ENCODE measurements at regions not wholly inside any gene's neighbourhood (a gene's known extent, or its start where the extent isn't known, plus 50 kb on each side); places are given as distances from the start of the nearest gene placed in this dataset.
"Not testable (repeated sequence)": the region's sequence is repeated elsewhere in the genome, so short reads cannot be mapped to it uniquely, and the experiment has no call there.

DNA sequence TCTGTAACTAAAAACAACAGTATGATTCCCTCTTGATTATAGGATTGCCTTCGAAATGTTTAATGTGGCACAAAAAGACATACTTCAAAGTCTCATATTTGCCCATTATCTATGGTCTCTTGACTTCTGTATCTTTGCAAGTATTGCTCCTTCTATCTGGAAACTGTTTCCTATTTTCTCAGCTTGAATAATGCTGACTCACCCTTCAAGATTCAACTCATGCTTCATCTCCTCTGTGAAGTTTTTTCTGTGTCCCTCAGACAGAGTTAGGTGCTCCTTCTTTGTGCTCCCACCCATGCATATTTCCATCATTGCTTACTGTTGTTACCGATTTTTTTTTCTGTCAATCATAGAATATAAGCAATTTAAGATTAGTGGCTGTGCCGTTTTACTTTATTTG is 192.8 kb upstream of the ROBO1 start:
- DNase-seq (ENCODE audit: low read depth), result no peak

DNA sequence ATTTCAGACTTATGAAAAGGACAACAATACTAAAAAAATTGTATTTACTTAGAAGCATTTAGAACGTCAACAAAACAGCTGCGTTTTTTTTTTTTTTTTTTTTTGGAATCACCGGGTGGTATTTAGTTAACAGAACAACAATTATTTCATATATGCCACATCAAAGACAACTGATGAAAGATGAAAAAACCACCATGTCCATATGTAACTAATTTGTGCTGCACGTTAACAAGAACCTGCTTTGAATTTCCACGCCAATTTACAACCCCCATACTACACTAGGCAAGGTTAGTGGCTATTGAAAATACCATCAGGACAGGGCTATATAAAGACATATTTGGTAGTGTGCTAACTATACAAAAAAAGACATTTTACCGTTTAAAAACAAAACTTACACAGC is 189.3 kb upstream of the ROBO1 start:
- no peak for DNase-seq (ENCODE audit: low read depth)

DNA sequence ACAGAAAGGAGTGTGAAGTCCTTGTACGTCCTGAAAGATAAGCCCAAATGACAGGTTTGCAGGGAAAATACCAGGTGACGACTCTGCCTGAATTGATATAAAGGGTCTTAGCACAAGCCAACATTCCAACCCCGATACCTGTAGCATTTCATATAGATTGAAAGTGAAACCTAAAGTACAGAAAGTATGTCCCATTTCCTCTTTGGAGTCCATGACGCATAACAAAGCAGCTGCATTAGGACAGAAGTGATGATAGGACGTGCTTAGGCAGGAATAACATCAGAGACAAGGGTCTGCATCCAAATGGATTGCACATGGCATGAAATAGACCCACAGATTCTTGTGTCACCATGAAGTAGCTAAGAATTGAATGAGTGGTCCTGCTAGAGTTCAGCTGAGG is 187.0 kb upstream of the ROBO1 start:
- DNase-seq (ENCODE audit: low read depth), result no peak

DNA sequence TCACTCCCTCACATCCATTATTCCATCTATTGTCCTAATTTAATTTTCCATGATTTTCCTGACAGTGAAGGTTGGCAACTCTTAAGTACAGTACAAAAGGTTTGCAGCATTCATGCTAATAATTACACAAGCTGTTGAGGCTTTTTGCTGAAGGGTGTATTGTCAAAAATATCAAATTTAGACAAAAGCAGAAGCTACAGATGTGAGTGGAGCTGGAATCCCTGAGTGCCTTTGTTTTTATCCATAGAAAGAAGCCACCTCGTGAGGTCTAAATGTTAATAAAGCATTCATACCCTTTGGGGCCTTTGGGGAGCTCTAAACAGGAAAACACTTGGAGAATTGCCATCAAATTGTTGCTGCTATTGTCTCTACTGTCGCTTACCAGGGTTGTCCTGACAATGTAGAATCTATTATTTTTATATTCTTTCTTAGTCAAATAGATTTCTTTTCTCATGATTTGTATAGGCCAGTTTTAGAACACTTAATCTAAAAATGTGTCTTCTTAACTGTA is 185.8 kb upstream of the ROBO1 start:
- DNase-seq (ENCODE audit: low read depth), result no peak

DNA sequence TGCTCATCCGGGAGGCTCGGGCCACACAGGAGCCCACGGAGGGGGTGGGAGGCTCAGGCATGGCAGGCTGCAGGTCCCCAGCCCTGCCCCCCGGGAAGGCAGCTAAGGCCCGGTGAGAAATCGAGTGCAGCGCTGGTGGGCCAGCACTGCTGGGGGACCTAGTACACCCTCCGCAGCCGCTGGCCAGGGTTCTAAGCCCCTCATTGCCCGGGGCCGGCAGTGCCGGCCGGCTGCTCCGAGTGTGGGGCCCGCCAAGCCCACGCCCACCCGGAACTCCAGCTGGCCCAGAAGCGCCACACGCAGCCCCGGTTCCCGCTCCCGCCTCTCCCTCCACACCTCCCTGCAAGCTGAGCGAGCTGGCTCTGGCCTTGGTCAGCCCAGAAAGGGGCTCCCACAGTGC is 183.6 kb upstream of the ROBO1 start:
- not testable (repeated sequence) for DNase-seq (ENCODE audit: low read depth)

DNA sequence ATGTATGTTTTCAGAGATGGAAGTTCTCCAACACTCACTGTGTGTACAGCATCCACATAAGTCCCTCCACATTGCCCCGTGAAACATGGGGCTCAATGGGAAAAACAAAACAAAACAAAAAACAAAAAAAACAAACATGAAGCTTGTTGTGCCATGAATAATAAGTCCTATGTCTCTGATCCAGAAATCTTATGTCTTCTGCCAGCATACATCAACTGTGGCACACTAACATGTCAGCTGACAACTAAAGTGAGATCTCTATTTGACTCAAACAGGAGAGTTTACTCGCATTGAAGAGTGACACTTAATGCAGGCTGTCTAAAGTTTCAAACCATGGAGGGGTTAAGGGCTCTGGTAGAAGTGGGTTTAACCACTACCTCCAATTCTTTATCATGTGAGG is 180.2 kb upstream of the ROBO1 start:
- DNase-seq (ENCODE audit: low read depth), result no peak

DNA sequence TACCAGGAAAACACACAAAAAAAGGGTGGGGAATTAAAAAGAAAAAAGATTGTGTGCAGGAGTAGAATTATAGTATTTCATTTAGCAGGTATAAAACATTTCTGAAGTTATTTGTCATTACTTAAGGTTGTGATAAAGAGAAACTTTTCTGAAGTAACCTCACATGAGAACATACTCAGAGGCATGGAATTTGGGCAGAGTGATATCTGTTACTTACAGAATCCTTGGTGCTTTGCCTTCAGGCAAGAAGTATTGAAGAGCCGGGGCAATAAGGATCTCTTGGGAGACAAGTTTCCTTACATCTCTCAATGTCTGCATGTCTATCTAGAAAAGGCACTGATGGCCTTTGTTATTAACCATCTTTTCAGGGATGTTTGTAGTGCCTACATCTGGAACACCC is 179.7 kb upstream of the ROBO1 start:
- DNase-seq (ENCODE audit: low read depth), result no peak

DNA sequence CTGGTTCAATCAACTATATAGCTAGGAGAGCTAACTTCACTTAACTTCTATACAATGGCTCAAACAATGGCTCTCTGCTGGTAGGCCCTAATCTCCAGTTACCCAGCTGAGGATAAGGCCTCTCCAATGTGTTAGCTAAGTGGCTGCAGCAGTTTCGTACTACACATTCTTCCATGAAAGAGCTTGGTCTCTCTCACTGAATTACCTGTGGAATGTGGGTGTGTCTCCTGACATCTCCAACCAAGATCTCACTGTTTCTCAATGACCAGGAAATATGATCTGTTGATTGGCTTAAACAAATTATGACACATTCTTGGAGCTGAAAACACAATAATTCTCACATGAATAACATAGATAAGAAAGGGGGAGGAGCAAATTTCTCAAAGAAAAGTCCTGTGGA is 169.8 kb upstream of the ROBO1 start:
- no peak for DNase-seq (ENCODE audit: low read depth)

DNA sequence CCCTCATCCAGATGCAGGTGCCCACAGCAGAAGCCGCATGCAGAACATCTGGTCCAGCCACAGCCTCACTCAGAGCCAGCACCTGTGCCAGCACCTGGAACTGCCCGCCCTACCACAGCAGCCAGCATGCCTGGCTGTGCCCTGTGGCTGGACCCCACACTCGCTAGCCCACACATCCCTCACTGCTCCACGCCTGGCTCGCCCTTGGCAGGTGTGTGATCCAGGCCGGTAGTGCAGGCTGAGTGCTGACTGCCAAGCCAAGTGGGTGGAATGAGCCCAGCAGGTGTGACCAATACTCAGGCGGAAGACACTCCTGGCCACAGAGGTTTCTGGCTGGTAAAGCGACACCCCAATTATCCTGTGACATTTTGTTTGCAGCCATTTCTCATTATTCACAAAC is 162.4 kb upstream of the ROBO1 start:
- DNase-seq (ENCODE audit: low read depth), result no peak

DNA sequence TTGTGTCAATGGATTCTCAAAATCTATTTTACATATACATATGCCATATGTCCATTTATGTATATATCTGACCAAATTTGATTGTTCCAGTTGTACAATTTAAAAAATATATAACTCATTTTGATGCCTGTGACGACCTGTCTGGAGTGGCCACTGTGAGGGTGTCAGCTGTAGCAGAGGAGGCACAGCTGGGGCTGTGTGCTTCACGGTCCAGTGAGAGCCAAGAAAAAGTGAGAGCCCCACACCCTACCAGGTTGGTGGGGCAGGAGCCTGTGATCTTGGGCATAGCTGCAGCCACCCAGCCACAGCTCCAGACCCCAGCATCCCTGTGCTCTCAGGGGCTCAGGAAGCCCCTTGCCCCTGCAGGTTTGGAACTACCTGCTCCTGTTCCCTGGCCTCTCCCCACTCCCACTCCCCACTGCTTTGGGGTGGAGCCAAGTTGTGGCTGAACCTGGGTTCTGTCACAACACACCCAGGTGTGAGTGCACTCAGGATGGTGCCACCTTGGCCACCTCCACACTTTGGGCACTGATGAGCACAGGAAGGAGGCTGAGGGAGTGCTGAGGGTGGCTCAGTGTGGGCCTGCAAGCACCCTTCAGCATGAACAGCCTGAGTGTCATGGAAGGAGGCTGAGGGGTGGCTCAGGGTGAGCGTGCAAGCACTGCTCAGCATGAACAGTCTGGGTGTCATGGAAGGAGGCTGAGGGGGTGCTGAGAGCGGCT is 161.1 kb upstream of the ROBO1 start:
- no peak for DNase-seq (ENCODE audit: low read depth)

DNA sequence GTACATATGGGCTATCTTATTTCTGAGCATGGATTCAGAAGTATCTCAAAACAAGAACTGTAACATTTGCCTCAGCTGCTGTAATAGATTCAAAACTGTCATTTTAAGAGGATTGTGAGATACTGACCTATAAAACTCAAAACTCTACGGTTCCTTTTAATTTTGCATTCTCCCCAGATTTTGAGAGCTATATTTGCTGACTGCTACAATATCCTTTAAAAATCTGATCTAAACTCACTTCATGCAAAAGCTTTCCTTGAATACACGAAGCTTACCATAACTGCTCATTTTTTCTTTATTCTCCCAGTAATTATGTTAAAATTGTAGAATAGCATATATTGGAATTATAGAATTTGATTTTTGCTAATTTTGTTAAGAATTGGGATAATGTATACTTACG is 158.7 kb upstream of the ROBO1 start:
- no peak for DNase-seq (ENCODE audit: low read depth)

DNA sequence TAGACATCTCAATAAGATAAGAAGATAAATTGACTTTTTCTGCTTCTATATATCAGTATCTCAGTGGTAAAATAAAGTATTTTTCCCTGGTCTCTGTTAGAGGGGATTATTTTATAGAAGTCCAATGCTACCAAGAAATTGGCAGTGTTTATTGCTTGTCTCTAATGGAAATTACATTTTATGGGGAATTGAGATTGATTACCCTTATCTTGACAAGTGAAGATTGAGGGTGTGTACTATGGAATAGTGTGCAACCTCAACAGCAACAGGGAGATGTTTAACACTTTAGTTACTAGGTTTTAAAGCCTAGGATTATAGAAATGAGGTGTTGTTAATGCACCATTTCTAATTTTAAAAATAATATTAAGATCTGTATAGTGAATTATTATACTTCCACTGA is 154.8 kb upstream of the ROBO1 start:
- no peak for DNase-seq (ENCODE audit: low read depth)

DNA sequence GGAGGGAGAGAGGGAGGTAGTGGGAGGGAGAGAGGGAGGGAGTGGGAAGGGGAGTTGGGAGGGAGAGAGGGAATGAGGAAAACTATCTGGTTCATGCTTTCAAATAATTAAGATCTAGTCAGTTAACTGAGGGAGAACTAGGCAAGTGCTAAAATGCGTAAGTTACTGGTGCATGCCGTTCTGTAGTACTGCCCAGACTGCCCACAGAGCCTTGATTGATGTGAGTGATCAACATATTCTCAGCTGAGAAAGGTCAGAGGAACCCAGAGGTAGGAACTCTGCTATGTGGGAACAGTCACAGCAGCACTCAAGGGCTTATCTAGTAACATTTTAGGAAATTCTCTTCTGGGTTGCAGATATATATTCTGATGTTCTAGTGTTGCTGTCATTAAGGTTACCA is 149.8 kb upstream of the ROBO1 start:
- DNase-seq (ENCODE audit: low read depth), result no peak

DNA sequence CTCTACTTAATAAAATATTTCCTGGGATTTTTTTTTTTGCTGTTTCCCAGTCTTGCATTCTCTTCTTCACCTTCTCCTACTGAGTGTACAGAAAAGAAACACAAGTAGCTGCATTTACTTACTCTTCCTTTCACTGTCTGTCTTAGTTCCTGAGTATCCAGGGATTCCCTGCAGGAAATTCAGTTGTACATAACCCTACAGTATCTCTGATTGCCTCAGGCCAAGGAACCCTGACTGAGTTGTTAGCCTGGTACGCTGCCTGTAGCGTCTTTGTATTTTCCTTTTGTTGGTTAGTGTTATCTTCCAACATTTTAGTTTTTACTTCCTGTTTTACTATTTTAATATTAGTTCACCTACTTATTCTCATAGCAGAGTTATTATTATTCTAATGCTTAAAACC is 142.5 kb upstream of the ROBO1 start:
- no peak for DNase-seq (ENCODE audit: low read depth)

DNA sequence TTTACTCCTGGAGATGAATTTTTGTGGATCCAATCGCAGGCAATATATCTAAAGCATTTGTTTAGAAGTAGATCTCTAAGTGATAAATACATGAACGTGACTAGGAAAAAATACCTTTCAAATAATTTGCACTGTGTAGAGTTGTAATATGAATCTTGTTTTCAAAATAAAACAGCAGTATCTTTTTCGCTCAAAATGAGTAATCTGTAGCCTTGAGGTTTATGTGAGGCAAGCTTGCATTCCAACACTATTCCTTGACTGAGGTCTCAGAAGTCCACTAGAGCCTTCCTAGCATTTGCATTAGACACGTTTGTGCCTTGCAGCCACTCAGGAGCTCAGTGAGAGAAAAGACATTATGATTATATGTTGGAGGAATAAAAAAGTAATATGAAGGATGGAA is 138.3 kb upstream of the ROBO1 start:
- no peak for DNase-seq (ENCODE audit: low read depth)

DNA sequence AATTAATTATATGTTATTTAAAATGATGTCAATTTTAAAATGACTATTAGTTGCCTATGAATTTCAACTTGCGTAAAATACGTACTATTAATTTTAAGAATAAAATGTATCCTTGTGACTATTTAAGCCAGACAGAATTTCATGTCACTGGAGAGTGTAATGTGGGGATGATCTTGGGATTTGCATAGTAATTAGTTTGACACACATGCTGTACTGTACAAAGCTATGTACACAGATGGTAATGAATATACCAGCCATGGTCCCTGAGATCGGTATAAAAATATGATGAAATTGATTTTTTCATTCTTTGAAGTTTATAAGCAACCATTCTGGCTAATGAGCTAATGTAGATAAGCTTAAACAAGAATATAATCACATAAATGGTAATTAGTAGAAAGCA is 134.4 kb upstream of the ROBO1 start:
- no peak for DNase-seq (ENCODE audit: low read depth)

DNA sequence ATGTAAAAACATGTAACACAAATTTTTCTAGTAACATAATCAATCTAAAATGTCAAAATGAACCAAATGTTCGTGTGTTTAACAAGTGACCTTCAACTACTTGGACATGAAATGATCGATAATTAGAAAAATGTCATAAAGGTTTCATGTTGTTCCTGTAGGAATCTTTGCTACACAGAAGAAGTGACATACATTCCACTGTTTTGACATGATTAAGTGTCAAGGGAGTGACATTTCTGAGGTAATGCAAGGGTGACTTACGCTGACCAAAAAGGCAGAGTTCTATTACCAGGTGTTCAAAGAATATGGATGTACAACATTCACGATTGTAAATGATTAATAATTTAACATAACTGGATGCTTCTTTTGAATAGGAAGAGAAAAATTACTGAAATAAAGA is 131.1 kb upstream of the ROBO1 start:
- no peak for DNase-seq (ENCODE audit: low read depth)

DNA sequence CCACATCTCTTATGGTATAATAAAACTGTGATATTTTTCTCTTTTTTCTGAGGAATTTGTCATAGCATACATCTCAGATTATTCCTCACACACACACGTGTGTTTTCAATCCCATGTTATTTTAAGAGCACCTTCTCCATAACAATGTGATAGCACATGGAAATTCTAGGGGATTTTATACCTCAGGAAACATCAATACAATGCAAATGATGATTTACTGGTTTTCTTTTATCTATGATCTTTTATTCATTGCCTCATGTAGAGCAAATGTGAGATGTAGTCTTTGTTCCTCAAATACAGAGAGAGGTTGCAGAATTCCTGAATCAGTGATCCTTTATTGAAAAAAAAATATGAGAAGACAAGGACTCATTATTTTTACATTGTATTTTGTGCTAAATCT is 128.3 kb upstream of the ROBO1 start:
- DNase-seq (ENCODE audit: low read depth), result no peak

DNA sequence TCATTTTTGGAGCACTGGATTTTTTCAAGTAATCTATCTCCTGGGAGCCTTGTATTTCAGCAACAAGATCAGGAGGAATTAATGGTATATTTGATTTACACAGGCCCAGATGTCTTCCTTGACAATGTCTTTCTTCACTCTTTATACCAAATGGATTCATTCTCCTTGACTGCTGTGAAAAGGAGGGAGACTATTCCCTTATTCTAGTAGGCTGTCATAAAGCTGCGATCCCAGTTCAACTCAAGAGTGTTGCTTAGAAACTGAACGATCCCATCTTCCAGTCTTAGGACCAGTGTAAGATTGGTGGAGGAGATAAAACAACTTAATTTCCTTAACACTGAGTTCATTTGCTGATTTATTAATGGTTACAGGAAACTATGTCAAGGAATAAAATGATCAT is 119.4 kb upstream of the ROBO1 start:
- DNase-seq (ENCODE audit: low read depth), result no peak

DNA sequence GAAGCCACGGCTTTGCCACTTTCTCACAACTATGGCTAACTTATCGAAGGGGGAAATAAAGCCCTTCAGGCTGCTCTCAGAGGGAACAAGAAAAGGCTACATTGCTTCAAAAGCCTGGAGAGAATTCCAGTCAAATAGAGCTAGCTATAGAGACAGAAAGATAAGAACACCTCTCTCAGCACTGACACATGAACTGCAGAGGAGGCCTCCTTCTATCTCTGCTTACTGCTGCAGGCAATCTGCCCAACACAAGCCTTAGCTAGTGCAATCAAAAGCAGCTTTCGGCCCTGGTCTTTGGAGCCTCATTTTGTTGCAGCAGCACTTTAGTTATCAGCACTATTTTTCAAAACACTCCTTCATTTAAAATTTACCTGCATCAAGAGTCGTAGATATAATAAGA is 118.4 kb upstream of the ROBO1 start:
- DNase-seq (ENCODE audit: low read depth), result no peak

DNA sequence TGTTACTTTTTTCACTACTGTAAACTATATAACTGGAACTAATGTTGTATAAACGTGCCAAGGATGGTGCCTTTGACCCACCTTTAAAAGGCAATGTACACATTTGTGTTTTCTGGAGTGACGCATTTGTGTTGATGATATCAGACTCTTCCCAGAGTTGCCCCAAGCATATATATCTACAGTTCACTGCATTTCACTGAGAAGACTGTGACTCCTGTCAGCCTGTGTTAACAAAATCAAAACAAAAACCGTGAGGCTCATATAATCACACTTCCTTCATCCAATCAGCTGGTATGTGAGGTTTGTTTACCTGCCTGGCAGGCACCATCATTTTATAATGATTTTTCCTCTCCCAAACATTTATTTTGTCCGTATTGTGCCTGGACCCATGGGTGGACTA is 117.6 kb upstream of the ROBO1 start:
- no peak for DNase-seq (ENCODE audit: low read depth)

DNA sequence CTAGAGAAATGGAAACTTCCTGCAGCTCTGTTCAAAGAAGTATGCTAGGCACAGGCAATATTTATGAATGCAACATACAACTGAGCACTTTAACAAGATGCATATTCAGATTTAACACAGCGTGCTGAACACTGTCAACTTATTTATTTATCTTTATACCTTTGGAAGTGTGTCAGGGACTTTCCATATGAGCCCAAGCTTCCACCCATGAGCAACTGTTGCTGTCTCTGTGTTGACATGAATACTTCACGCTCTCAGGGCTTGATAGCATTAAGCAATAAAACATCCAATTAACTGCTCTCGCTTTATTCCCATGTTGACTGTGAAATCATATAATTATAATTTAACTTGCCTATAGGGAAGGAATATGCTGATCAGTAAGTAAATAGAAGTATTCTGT is 116.6 kb upstream of the ROBO1 start:
- DNase-seq (ENCODE audit: low read depth), result no peak

DNA sequence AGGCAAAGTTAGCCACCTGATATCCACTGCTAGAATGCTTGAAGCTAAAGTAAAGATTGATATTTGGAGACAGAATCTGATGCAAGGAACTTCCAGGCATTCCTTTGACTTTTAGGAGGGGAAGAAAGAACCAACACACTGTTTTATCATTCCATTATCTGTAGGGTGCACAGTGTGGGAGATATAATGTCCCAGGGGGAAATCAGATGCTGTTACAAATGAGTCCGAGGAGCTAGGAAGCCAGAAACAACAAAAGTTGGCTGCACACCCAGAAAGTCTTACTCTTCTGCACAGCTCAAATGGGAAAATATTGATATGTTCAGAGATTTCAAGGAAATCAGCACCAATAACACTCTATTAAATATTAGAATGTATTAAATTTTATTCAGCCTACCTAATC is 113.6 kb upstream of the ROBO1 start:
- DNase-seq (ENCODE audit: low read depth), result no peak

DNA sequence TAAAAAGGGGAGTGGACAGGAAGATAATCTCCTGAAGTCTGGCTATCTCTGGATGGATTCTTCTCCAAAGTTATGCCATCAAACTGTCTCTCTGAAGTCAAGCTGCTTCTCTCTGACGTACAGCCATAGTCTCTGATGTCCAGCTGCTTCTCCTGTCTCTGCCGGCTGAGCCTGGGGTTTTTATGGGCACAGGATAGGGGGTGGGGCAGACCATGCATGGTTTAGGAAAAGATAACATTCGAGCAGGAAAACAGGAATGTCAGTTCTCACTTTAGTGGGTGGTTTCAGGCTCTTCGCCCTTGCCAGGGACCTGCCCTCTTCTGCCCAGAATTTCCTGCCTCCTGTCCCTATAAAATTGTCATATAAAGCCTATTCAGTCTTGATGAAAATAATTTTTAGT is 110.9 kb upstream of the ROBO1 start:
- no peak for DNase-seq (ENCODE audit: low read depth)

DNA sequence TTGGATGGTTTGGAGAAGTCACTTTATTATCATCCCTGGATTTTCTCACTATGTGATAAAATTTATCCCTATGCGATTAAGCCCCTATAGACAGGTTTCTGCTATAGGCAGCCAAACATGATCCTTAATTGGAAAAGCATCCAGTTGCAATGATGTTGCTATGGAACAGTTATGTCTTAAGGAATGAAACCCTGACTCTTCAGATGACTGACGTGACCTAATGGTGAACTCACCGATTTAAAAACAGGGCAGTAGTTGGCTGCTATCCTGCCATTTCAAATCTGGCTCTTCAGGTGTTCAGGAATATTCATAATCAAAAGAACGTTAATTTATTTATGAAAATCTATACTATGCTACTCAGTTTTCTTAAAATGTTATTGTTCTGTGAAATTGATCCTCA is 106.8 kb upstream of the ROBO1 start:
- no peak for DNase-seq (ENCODE audit: low read depth)

Measured in GM04504 (cell line).